Karpas-422 (cell line): ENCODE measurements at regions not wholly inside any gene's neighbourhood (a gene's known extent, or its start where the extent isn't known, plus 50 kb on each side); places are given as distances from the start of the nearest gene placed in this dataset.

Experiments used
- DNase-seq: peaks from one replicate; pipeline ENCODE4 v3.0.0-alpha.2; 2015
- H2AFZ ChIP-seq: fragments of 200-600 bp; sonication (generic); 2 replicates; pipeline ENCODE4 v1.6.1; 2014; ENCODE audit warnings: antibody characterized with exemption, low read length, mixed read lengths
- H3K27ac ChIP-seq: fragments of 200-600 bp; sonication (generic); 2 replicates; pipeline ENCODE4 v1.5.1; 2014; ENCODE audit warnings: mild to moderate bottlenecking, low read length, moderate library complexity
- H3K27me3 ChIP-seq: fragments of 200-600 bp; sonication (generic); 2 replicates; pipeline ENCODE4 v1.6.1; 2014; ENCODE audit warnings: low read length, mixed read lengths
- H3K36me3 ChIP-seq: fragments of 200-600 bp; sonication (generic); 2 replicates; pipeline ENCODE4 v1.6.1; 2014; ENCODE audit warnings: low read length, mixed read lengths; ENCODE audit not compliant: insufficient read depth
- H3K4me1 ChIP-seq: fragments of 200-600 bp; sonication (generic); 2 replicates; pipeline ENCODE4 v1.6.1; 2014; ENCODE audit warnings: mild to moderate bottlenecking, low read length, mixed read lengths
- H3K4me2 ChIP-seq: fragments of 200-600 bp; sonication (generic); 2 replicates; pipeline ENCODE4 v1.6.1; 2014; ENCODE audit warnings: low read length, low read depth, mild to moderate bottlenecking; ENCODE audit not compliant: poor library complexity, severe bottlenecking
- H3K4me3 ChIP-seq: fragments of 200-600 bp; sonication (generic); 2 replicates; pipeline ENCODE4 v1.5.1; 2014; ENCODE audit warnings: mild to moderate bottlenecking, antibody characterized with exemption, low read length, mixed read lengths
- H3K79me2 ChIP-seq: fragments of 200-600 bp; sonication (generic); 2 replicates; pipeline ENCODE4 v1.6.1; 2014; ENCODE audit warnings: mild to moderate bottlenecking, low read length, mixed read lengths
- H3K9ac ChIP-seq: fragments of 200-600 bp; sonication (generic); 2 replicates; pipeline ENCODE4 v1.6.0; 2014; ENCODE audit warnings: low read length
- H3K9me2 ChIP-seq: fragments of 200-600 bp; sonication (generic), shearing (Covaris generic); replicated peaks from 2 replicates; pipeline ENCODE4 v1.6.0; 2014; ENCODE audit warnings: mild to moderate bottlenecking, low read length, moderate library complexity; ENCODE audit not compliant: insufficient read depth
- H3K9me3 ChIP-seq: fragments of 300-700, 200-600 bp; sonication (generic); 2 replicates; pipeline ENCODE4 v1.6.1; 2014; ENCODE audit warnings: low read length, mixed read lengths
- H4K20me1 ChIP-seq: fragments of 200-600 bp; sonication (generic); 2 replicates; pipeline ENCODE4 v1.6.1; 2014; ENCODE audit warnings: mild to moderate bottlenecking, antibody characterized with exemption, low read length, low read depth; ENCODE audit not compliant: insufficient read depth

- Histone ChIP-seq H4K20me1 (no peaks in the 10 kb centered on the region), H3K27ac (no peak overlapping the region), H3K4me1 (no peaks in the 10 kb centered on the region), H3K79me2 (no peaks in the 10 kb centered on the region), H3K9me3 (no peaks in the 10 kb centered on the region), H3K27me3 (no peaks in the 10 kb centered on the region), H3K9me2 (no peaks in the 10 kb centered on the region), H3K4me3 (no peak overlapping the region), H3K9ac (no peak overlapping the region), H2AFZ (no peak overlapping the region), H3K4me2 (no peak overlapping the region), H3K36me3 (no peaks in the 10 kb centered on the region)
- DNase-seq, result no peak
Measured at GRCh38 chr6:121641158-121641557, 205.7 kb downstream of the GJA1 start.

GRCh38 chr6:121645100-121645745 lies 209.8 kb downstream of the GJA1 start:
- no peak overlapping the region for H3K9ac ChIP-seq
- no peaks in the 10 kb centered on the region for H3K9me3 ChIP-seq
- no peak for DNase-seq
- H2AFZ ChIP-seq, result no peak overlapping the region
- no peaks in the 10 kb centered on the region for H3K4me1 ChIP-seq
- H4K20me1 ChIP-seq, result no peaks in the 10 kb centered on the region
- no peaks in the 10 kb centered on the region for H3K27me3 ChIP-seq
- no peak overlapping the region for H3K4me2 ChIP-seq
- no peaks in the 10 kb centered on the region for H3K36me3 ChIP-seq
- H3K4me3 ChIP-seq, result no peak overlapping the region
- H3K79me2 ChIP-seq, result no peaks in the 10 kb centered on the region
- no peak overlapping the region for H3K27ac ChIP-seq
- H3K9me2 ChIP-seq, result no peaks in the 10 kb centered on the region

- DNase-seq, result no peak
- H3K79me2 ChIP-seq, result no peaks in the 10 kb centered on the region
- no peak overlapping the region for H2AFZ ChIP-seq
- no peak overlapping the region for H3K27ac ChIP-seq
- no peak overlapping the region for H3K9ac ChIP-seq
- H3K4me3 ChIP-seq, result no peak overlapping the region
- no peaks in the 10 kb centered on the region for H3K36me3 ChIP-seq
- H3K9me3 ChIP-seq, result no peaks in the 10 kb centered on the region
- no peak overlapping the region for H3K4me2 ChIP-seq
- H3K9me2 ChIP-seq, result no peaks in the 10 kb centered on the region
- H3K27me3 ChIP-seq, result no peaks in the 10 kb centered on the region
- no peaks in the 10 kb centered on the region for H4K20me1 ChIP-seq
- H3K4me1 ChIP-seq, result no peaks in the 10 kb centered on the region
Measured at GRCh38 chr6:121647905-121648304, 212.5 kb downstream of the GJA1 start.

GRCh38 chr6:121649951-121650350 lies 214.5 kb downstream of the GJA1 start:
- Histone ChIP-seq H3K27ac (no peak overlapping the region), H3K4me3 (no peak overlapping the region), H3K9ac (no peak overlapping the region), H3K9me2 (no peaks in the 10 kb centered on the region), H3K9me3 (no peaks in the 10 kb centered on the region), H3K27me3 (no peaks in the 10 kb centered on the region), H4K20me1 (no peaks in the 10 kb centered on the region), H3K36me3 (no peaks in the 10 kb centered on the region), H3K79me2 (no peaks in the 10 kb centered on the region), H3K4me1 (no peaks in the 10 kb centered on the region), H3K4me2 (no peak overlapping the region), H2AFZ (no peak overlapping the region)
- DNase-seq, result no peak

- Histone ChIP-seq H2AFZ (no peak overlapping the region), H3K9me3 (no peaks in the 10 kb centered on the region), H3K4me1 (no peaks in the 10 kb centered on the region), H3K27ac (no peak overlapping the region), H3K4me3 (no peak overlapping the region), H3K4me2 (no peak overlapping the region), H3K36me3 (no peaks in the 10 kb centered on the region), H3K9me2 (no peaks in the 10 kb centered on the region), H3K9ac (no peak overlapping the region), H4K20me1 (no peaks in the 10 kb centered on the region), H3K27me3 (no peaks in the 10 kb centered on the region), H3K79me2 (no peaks in the 10 kb centered on the region)
- DNase-seq, result no peak
Measured at GRCh38 chr6:121651420-121651819, 216.0 kb downstream of the GJA1 start.

- no peak for DNase-seq
- H3K27ac ChIP-seq, result no peak overlapping the region
- H4K20me1 ChIP-seq, result no peaks in the 10 kb centered on the region
- H3K9me3 ChIP-seq, result no peaks in the 10 kb centered on the region
- H3K4me3 ChIP-seq, result no peak overlapping the region
- no peak overlapping the region for H3K4me2 ChIP-seq
- no peaks in the 10 kb centered on the region for H3K9me2 ChIP-seq
- H3K4me1 ChIP-seq, result no peaks in the 10 kb centered on the region
- H3K79me2 ChIP-seq, result no peaks in the 10 kb centered on the region
- no peaks in the 10 kb centered on the region for H3K36me3 ChIP-seq
- no peak overlapping the region for H2AFZ ChIP-seq
- H3K27me3 ChIP-seq, result no peaks in the 10 kb centered on the region
- H3K9ac ChIP-seq, result no peak overlapping the region
Measured at GRCh38 chr6:121652223-121652622, 216.8 kb downstream of the GJA1 start.

GRCh38 chr6:121652726-121653623 lies 217.5 kb downstream of the GJA1 start:
- H3K9ac ChIP-seq, result no peak overlapping the region
- no peak overlapping the region for H2AFZ ChIP-seq
- no peaks in the 10 kb centered on the region for H4K20me1 ChIP-seq
- H3K9me2 ChIP-seq, result no peaks in the 10 kb centered on the region
- H3K36me3 ChIP-seq, result no peaks in the 10 kb centered on the region
- H3K27me3 ChIP-seq, result no peaks in the 10 kb centered on the region
- DNase-seq, result no peak
- no peak overlapping the region for H3K4me2 ChIP-seq
- no peak overlapping the region for H3K27ac ChIP-seq
- H3K4me1 ChIP-seq, result no peaks in the 10 kb centered on the region
- H3K4me3 ChIP-seq, result no peak overlapping the region
- H3K9me3 ChIP-seq, result no peaks in the 10 kb centered on the region
- H3K79me2 ChIP-seq, result no peaks in the 10 kb centered on the region

- no peak overlapping the region for H2AFZ ChIP-seq
- no peak overlapping the region for H3K9ac ChIP-seq
- H3K27ac ChIP-seq, result no peak overlapping the region
- H3K4me2 ChIP-seq, result no peak overlapping the region
- H3K4me3 ChIP-seq, result no peak overlapping the region
- H3K9me3 ChIP-seq, result no peaks in the 10 kb centered on the region
- H3K27me3 ChIP-seq, result no peaks in the 10 kb centered on the region
- no peaks in the 10 kb centered on the region for H3K79me2 ChIP-seq
- no peaks in the 10 kb centered on the region for H3K9me2 ChIP-seq
- DNase-seq, result no peak
- no peaks in the 10 kb centered on the region for H3K4me1 ChIP-seq
- H3K36me3 ChIP-seq, result no peaks in the 10 kb centered on the region
- no peaks in the 10 kb centered on the region for H4K20me1 ChIP-seq
Measured at GRCh38 chr6:121653624-121654008, 218.2 kb downstream of the GJA1 start.
